Ovary (tissue), 3 donors: ENCODE measurements at regions not wholly inside any gene's neighbourhood (a gene's known extent, or its start where the extent isn't known, plus 50 kb on each side); places are given as distances from the start of the nearest gene placed in this dataset.

ENCODE experiments used
- CTCF ChIP-seq, 3 donors: fragments of 450-650 bp in 2 of 3; fragments of 200-600 bp in 1 of 3; IDR thresholded peaks; one replicate each; pipeline versions ENCODE4 v1.5.1 to v1.8.0; 2016 to 2022; ENCODE audit warnings: antibody characterized with exemption in 3 of 3, mild to moderate bottlenecking in 1 of 3
- EP300 ChIP-seq: sonication (generic); formaldehyde crosslinking; IDR thresholded peaks from one replicate; pipeline ENCODE4 v1.6.1; 2017; ENCODE audit warnings: antibody characterized with exemption
- POLR2A ChIP-seq: fragments of 450-650 bp; IDR thresholded peaks from one replicate; pipeline ENCODE4 v1.6.1; 2017; ENCODE audit warnings: antibody characterized with exemption, mild to moderate bottlenecking, moderate library complexity
- donor health status: DM: no; HTN: no; CAD: no.

GRCh38 chr11:127194521-127194920 lies 194.0 kb upstream of the KIRREL3 start:
- TF ChIP-seq CTCF (IDR thresholded peaks at IDR 0.05) (no peak), EP300 (no peak), POLR2A (no peak)
